ENCODE measurements at regions not wholly inside any gene's neighbourhood (a gene's known extent, or its start where the extent isn't known, plus 50 kb on each side); places are given as distances from the start of the nearest gene placed in this dataset.

DNA sequence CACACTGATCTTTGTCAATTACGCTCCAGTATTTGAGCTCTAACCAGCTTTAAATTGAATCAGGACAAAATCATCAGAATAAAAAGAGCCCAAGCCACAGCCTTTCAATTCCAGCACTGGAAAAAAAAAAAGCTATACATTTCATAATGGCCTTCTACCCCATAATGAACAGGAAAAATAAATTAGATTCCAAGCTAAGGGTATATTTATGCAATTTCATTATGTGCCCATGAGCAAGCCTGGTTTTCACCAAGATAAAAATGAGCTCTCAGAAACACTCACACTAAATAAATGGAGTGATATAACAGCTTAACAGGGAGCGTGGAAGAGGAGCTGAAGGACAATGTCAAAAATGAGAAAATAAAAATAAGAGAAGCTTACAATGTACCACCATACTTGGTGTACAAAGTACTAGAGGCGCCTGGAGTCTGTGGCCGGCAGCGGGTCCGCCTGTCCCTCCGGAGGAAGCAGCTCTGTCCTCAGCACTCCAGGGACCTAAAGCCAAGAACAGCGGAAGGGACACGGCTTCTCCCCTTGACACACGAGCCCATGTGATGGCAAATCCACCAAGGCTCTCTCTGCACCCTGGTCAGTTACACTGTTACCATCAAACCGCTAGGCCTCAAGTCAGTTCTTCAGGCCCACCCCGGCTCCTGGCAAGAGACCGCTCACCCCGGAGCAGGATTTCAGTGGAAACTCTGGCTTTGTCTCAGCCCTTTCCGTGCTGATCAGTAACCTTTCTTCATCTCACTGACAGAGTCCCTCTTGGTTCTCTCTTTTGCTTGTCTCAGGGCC is 69.6 kb downstream of the RBFOX3 start:
- no peak for DNase-seq

DNA sequence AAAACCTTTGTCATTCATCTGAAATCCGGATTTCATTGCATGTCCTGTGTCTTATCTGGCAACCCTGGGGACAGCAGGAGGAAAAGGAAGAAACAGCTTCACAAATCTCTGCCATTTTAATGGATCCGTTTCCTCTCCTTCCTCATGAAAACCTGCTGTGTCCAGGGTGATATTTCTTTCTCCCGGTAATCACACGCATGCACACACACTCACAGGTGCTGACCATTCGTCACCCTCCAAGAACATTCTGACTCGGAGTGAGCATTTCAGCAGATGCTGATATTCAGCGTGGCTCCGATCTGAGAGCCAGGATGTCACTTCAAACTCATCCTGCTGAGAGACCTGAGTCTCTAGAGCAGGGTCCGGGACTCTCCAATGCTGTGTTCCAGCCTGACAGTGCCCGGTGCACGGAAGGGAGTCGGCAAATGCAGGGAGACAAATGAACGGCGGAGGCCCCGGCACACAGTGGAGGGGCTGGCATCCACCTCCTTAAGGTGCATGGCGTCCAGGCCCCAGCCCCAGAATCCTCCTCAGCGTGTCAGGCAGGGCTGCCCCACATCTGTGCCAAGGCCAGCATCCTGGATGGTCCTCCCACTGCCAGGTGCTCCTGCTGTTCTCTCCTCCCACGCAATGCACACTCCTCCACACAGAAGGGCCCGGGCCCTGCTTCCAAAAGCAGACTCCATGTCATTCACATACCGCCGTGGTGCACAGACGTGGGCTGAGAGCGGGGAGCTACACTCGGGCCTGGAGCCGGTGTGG is 70.7 kb downstream of the RBFOX3 start:
- DNase-seq, result peak in 1 of 58 donors; percentile 42

DNA sequence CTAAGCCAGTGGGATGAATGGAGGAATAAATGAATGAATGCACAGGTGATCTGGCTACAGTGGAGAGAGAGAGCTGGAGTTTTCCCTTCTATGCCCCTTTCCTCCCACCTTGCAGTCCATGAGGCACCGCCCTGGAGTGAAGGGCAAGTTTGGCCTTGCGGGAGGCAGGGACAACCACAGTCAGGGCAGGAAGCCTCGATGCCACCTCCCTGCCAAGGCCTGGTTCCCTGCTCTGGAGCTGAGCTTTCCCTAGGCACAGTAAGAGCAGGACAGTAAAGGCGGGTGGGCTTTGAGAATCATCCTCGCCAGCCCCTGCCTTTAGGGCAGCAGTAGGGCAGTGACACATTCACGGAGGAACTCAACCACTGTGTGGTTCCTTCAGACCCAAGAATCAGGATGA is 72.6 kb downstream of the RBFOX3 start:
- DNase-seq, result no peak

DNA sequence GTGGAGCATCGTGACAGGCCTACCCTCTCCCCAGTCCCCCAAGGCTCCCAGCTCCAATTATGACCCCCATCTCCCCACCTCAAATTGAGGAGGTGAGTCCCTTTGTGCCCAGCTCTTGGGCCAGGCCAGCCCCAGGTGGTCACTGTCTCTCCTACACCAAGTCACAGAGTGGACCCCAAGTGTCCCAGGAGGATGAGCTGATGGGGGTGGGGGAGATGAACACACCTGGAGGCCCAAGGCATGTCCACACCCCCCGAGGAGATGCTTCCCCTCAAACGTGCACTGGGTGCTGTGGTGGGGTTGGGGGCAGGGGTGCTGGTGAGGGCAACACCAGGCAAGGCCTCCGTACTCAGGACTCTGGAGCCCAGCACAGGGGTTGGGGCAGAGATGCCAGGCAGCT is 73.2 kb downstream of the RBFOX3 start:
- no peak for DNase-seq

DNA sequence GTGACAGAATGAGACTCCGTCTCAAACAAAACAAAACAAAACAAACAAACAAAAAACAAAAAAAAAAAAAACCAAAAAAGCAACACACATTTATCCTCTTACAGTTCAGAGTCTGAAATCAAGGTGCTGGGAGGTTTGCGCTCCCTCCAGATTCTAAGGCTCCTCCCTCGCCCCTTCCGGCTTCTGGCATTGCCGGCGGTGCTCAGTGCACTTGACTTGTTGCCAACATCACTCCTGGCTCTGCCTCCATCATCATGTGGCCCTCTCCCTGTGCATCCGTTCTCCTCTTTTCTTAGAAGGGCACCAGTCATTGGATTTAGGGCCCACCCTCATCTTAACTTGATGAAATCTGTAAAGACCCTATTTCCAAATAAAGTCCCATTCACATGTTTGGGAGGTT is 73.8 kb downstream of the RBFOX3 start:
- no peak for DNase-seq

DNA sequence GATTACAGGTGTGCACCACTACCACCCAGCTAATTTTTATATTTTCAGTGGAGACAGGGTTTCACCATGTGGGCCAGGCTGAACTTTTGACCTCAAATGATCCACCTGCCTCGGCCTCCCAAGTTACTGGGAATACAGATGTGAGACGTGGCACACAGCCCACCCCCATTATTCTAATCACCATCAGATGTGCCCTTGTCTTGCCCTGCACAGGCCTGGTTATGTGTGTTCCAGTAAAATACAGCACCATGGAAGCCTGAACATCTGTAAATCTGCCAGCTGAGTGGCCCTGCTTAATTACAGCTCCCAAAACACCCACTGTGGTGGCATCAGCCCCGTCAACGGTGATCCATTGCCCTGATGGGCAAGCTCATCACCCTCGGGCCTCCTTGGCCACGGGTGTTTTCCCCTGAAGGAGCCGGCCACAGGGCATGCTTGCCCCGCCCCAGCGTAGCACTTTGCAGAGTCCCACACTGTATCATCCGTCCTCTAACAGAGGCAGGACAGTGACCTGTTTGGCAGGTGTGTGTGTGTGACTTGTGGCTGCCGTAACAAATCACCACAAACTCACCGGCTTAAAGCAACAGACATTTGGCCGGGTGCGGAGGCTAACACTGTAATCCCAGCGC is 74.5 kb downstream of the RBFOX3 start:
- no peak for DNase-seq

DNA sequence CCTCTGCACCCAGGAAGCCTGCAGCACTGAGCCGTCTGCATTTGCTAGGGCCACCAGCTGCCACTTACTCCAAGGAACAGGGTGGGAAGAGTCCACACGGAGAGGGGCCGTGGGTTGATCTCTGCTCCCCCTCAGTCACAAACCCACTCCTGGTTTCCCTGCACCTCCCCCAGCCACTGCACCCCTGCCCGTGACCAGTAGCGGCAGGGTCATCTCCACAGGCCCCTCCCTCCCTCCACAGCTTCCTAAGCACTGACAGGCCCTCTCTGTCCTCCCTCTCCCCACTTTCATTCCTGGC is 75.2 kb downstream of the RBFOX3 start:
- no peak for DNase-seq

DNA sequence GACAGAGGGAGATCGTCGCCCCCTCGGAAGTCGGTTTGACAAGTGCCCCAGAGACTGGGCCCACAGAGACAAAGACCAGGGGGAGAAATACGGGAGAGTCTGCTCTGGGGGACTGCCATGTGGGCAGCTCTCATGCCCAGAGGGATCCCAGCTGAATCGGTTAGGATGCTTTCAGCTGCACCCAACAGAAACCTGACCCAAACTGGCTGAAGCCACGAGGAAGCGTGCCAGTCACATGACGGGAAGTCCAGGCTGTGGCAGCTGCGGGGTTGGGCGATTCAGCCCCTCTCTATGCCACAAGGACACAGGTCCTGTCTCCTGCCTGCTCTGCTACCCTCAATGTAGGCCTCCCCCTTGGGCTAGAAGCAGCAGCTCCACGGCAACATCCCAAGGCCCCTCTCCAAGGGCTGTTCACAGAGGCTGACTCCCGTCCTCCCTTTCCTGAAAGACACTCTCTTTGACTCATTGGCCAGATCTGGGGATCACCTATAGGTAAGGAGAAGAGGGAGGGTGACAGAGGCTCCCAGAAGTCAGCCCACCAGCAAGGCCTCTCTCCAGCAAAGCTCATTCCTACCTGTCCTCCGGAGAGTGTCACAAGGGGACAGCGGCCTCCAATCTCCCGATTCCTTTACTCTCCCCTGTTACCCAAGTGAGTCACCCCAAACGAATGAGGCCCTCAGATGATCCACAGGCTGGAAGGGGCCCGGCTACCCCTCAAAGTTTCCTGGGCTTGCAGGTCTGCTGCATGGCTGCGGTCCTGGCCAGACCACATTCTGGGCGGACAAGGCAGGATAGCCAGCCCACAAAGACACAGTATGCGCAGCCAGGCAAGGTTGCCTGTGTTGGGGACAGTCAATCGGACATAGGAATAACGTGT is 75.8 kb downstream of the RBFOX3 start:
- no peak for DNase-seq

DNA sequence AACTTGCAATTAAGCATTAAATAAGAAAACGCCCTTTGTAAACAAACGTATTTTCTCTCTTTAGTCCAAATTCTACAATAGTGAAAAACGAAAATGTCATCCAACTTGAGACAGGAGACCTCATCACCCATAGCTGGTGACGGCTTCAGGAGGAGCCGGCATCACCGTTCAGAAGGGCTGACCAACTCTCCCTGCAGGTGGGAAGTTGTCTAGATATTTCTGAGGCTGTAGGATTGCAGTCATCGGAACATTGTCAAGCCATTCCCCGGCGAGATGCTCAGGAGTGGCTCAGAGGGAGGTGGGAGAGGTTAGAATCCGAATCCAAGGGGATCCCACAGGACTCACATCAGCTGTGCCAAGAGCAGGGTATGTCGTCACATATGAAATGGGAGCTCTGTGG is 76.7 kb downstream of the RBFOX3 start:
- no peak for DNase-seq

DNA sequence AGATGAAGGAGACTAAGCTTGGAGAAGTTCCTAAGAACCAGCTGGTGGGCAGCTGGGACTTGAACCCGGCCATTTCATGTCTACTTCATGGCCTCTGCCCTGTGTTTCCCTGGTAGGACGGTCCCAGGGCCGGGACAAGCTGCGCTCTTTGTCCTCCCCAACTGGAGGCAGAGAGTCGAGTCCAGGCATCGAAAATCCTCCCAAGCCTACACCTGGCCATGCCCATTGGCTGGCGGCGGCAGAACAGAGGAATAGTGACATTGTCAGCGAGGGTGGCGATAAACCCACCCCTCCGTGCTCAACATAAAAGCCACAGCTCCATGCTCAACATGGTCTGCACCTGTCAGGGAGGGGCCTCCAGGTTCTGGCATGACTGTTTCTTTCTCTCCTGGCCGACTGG is 77.7 kb downstream of the RBFOX3 start:
- no peak for DNase-seq

DNA sequence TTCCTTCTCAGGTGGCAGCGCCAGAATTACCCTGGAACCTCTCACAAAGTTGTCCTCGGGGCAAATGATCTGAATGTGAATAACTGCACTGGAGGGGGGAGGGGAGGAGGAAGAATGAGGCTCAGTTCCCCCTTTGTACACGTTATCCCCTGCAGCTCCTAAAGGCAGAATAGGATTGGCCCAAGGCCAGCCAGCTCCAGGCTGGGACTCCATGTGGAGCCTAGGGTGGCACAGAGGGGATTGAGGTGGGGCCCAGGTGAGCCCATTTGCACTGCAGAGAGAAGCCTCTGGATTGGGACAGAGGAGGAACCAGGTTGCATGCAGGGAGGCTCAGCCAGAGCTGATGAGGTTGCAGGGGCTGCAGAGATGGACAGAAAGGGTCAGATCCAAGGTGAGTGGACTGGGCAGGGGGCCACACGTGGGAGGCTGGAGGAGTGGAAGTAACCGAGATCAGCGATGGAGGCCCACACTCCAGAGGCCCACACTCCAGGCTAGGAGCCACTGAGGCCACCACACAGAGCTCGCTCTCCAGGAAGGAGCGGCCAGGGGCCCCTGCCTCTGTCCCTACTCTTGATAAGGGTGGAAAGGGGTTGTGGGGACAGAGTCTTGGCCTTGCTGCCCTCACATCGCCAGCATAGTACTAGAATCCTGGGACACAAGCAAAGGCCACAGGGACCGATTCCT is 78.6 kb downstream of the RBFOX3 start:
- no peak for DNase-seq

DNA sequence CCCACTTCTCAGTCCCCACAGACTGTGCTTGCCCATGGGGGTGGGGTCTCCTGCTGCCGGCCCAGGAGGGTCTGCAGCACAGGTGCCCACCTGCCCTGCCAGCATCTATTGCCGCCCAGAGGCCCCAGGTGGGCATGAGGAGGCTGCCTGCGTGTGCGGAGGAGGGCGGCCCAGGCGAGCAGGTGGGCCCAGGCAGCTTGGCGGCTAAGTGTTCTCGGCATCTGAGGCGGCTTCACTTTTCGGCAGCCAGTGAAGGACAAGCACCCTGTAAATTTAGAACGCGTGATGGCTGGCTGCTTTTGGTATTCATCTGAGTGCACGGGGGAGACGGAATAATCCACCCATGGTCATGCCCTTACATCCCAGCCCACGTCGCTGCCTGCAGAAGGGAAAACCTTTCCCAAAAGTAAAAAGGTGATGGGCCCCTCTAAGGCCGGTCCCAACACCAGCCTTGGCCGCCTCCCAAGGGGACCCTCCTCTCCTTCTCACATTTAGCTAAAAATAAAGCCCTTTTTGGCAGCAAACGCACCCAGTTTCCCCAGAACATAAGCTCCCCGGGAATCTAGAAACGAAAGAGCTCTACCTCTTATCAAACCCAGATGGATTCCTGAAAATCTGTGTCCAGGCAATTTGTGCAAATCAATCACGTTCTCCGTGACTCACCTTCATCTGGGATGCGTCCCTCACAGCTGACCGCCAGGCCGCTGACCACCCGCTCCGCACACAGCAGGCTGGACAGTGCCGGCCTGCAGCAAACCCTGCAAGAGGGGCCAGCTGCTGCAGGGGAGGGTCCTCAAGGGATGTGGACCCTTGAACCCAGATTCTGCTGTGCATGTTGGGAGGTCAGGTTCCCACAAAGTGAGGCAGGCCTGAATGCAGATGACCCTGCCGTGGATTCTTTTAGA is 79.4 kb downstream of the RBFOX3 start:
- DNase-seq, result peak in 5 of 58 donors; percentile 9 to 63 (median 21)

DNA sequence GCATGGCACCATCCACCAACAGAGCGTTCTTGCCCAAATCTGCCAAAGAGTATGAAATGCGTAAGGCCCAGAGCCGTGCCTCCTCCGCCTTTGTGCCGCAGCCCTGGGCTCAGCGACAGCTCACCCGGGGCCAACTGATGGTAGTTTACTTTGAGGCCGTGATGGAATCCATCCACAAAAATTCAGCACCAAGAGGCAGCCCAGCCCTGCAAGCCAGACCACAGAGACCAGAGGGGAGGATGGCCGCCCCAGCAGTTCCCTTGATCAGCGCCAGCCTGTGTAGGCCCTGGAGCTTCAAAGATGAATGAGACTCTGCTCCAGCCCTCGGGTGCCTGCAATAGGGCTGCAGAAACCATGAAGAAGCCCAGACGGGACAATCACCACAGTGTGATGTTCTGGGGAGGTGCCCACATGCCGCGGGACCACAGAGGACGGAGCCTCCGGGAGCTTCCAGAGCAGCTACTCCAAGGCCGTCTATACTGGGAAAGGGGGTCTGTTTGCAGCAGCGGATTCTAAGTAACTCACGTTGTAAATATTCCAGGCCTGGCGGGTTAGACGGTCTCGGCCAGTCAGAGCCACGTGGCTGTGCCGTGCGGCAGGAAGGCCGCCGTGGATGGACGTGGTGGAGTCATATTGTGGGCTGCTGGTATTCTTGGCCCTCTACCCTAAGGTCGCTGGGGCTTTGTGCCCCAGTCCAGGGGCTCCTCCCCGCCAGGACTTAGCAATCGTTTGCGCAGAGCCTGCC is 80.3 kb downstream of the RBFOX3 start:
- no peak for DNase-seq

DNA sequence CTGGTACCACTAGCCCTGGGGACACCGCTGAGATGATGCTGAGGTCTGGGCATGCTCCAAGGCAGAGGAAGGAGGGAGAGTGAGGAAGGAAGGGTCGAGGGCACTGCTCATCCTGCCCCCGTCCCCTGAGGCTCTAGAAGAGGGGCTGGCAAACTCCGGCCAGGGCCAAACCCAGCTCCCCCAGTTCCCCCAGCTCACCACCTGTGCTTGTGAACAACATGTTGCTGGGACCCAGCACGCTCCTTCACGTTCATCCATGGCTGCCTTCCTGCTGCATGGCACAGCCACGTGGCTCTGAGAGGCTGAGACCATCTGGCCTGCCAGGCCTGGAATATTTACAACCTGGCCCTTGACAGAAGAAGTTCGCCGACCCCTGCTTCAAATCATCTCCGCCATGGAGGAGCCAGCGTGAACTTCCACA is 81.2 kb downstream of the RBFOX3 start:
- DNase-seq, result no peak

DNA sequence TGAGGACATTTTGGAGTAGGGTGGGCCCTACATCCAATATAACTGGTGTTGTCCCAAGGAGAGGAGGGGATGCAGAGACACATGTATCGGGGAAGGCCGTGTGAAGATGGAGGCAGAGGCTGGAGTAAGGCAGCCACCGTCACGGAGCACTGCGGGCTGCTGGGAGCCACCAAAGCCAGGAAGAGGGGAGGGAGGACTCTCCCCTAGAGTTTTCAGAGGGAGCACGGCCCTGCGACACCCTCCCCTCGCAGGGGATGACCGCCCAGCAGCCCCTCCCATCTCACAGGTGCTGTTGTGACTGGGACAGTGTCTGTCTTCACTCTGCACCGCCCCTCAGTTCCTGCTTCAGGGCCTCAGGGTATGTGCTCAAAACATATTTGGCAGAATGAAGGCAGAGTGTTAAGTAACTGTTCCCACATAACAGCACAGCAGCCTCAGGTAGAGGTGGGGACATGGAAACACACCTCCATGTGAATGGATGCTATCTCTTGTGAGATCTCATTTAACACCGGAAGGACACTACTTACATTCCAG is 82.2 kb downstream of the RBFOX3 start:
- no peak for DNase-seq

DNA sequence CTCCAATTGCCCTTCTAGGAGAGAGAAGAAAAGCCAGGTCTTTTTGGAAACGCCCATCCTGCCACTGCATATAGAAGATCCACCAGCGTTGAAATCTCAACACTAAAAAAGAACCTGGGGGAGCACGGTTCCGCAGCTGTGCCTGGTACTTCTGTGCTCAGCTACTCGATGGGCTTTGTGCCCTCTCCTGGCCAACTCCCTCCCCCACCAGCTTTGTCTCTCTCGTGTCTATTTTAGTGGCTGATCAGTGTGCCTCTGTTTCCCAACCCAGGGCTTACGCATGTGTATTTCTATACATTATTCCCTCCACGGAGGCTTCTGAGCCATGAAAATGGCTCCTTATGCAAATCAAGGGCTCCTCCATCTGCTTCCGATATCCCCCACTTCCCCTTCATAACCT is 83.5 kb downstream of the RBFOX3 start:
- DNase-seq, result no peak

DNA sequence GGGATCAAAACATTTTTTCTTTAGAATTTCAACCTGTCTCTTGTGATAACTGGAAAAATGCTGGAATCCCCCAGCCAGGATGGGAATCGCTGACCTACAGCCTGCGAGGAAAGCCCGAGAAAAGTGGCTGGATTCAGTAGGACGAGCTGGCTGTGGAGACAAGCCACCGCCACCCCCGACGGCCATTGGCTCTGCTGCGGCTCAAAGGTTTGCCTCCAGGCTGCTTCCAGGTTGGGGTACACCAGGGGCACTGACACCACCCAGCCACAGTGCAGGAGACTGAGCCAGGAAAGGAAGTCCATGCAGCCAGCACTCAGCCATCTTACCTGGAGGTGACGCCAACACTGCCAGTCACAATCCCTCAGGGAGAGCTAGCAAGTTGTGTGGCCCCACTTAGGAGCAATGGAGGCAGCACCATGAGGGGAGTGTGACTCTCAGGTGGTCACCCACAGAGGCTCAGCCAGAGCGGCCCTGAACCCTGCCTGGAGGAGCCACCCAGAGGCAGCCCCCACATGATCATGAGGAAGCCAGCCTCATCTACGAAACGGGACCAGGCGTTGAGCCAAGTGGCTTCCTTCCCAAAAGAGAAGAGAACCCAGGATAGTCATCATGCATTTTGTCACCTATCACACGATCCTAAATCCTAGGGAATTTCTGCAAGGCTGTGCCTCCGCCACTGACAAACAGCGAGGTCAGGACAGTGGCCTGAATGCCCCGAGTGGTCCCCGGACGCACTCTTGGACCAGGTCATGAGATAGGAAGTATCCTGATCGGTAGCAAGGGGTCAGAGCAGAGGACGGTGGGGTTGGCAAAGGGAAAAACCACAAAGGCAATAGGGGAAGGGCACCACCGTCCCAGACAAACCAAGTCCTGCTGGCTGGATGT is 84.8 kb downstream of the RBFOX3 start:
- DNase-seq, result no peak
